Dermis blood vessel endothelial cell (primary cell): ENCODE measurements at regions not wholly inside any gene's neighbourhood (a gene's known extent, or its start where the extent isn't known, plus 50 kb on each side); places are given as distances from the start of the nearest gene placed in this dataset.
A peak's percentile ranks its signal among the peaks of the same experiment; 100 is the strongest.

Experiments
- DNase-seq: peaks from one replicate; pipeline ENCODE4 v3.0.0; 2010

DNA sequence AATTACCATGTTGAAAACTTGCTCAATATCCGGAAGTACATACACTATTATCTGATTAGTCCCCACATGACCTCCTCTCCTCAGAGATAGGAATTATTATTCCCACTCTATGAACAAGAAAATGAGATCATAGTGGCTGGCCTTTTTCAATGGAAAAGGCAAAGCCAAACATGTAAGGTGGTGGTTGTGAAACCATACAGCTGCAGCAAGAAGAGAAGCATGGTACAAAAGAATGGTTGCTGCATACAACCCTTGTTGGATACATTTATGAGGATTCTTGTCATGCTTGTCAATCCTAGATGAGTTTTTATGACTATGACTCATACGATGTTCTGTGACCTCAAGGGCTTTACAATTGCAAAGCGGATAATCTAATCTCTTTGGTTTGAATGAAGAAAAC lies 514.7 kb downstream of the PLPP3 start:
- DNase-seq = no peak

DNA sequence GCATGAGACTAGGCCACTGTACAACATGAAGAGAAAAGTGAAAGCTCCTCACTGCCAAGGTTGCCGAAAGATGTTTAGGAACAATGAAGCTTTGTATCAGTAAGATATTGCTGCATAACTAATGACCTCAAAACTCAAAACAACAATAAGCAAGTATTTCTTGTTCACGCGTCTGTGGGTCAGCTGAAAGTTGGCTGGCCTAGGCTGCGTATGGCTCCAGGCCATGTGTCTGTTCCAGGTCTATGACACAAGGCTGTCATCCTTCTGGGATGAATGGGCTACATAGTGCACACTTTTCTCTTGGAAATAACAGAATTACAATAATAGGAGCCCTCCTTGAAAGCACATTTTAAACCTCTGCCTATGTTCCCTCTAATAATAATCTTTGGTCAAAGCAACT lies 515.9 kb downstream of the PLPP3 start:
- no peak for DNase-seq

GRCh38 chr1:56062625-56063024 lies 516.7 kb downstream of the PLPP3 start:
- DNase-seq = no peak

DNA sequence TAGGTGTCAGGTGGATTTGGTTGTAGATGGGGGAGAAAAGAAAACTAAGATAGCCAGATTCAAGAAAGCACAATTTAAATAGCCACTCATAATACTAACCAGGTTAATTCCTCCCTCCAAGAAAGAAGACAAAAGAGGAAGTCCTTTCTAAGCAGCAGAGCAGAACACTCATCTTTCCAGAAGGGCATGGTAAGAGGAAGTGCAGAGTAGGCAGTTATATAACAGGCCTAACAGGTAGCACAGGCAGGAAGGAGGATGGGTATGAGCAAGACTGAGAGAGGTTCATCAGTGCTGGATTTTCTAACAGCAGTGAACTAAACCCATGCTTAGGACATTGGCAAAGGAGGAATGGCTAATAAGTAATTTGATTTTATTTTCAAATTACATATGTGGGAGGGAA lies 517.5 kb downstream of the PLPP3 start:
- no peak for DNase-seq

- DNase-seq = no peak
Measured at GRCh38 chr1:56060906-56061305, 518.5 kb downstream of the PLPP3 start.

DNA sequence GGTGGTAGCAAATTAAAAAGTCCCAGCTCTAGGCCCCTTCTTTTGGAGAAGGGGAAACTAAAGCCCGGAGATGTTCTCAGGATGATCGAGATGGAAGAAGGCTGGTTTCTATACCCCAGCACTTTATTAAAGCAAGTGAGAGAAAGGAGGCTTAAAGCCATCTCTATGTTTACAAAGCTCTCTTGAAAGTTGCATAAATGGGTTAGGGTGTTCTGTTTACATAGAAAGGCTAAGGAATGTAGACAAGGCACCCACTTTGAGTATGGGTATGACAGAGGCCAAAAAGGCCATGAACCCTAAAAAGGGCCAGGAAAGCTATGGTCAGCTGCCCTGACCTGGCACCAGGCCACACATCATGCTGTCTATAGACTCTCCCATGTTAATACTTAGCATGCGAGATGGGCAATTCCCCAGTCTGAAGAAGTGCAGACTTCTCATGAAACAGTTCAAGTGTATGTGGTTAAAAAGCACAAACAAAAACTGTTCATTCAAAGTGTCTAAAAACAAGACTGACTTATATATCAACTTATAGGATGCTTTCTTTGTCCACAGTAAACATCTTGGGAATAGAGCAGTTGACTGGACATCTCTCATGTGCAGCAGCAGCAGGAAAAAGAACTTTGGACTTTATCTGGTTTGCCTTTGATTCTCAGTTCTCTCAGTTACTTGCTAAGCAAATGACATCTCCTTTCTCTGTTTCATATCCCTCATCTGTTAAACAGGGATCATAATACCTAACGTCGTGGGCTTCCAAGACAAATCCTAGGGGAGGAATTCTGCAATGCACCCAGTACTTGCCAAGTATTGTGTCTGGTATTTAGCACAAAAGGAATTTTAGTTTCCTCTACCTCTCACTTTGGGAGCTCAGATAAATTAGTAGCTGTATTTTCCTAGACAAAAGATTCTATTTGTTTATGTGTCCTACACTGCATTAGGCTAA lies 521.6 kb downstream of the PLPP3 start:
- DNase-seq = no peak

GRCh38 chr1:56056438-56057287 lies 522.7 kb downstream of the PLPP3 start:
- peak; percentile 34 for DNase-seq

DNA sequence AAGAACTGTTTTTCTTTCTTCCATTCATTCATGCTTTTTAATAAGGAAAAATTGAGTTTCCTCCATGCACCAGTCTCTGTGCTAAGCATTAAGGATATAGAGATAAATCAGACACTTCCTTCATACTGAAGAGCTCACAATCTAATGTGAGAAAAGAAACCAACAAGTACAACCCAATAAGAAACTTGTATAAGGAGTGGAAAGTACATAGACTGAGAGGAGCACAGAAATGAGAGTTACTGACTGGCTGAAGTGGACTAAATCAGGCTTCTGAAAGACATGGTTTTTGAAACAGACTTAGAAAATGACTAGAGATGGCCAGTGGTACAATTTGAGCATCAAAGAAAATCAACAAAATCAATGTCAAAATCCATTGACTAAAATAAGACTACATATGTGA lies 524.4 kb downstream of the PLPP3 start:
- DNase-seq = no peak

GRCh38 chr1:56052041-56052440 lies 527.3 kb downstream of the PLPP3 start:
- no peak for DNase-seq

GRCh38 chr1:56050911-56051310 lies 528.5 kb downstream of the PLPP3 start:
- no peak for DNase-seq

GRCh38 chr1:56045477-56045876 lies 533.9 kb downstream of the PLPP3 start:
- DNase-seq = no peak

GRCh38 chr1:56045062-56045461 lies 534.3 kb downstream of the PLPP3 start:
- DNase-seq = no peak

DNA sequence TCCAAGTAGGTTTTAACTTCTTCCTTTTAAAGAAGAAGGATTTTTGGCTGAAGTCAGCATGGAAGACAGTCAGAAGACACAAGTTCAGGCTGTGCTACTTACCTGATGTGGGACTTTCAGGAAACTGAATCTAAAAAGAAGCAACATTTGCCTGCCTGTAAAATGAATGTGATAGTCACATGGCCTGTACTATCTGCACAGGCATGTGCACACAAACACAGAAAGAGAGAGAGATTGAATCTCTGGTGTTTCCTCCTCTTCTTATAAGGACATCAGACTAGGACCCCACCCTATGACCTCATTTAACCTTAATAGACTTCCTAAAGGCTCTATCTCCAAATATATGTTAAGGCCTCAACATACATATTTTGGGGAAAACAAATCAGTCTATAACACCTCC lies 542.9 kb downstream of the PLPP3 start:
- no peak for DNase-seq

- peak; percentile 23 for DNase-seq
Measured at GRCh38 chr1:56034847-56035481, 544.4 kb downstream of the PLPP3 start.

DNA sequence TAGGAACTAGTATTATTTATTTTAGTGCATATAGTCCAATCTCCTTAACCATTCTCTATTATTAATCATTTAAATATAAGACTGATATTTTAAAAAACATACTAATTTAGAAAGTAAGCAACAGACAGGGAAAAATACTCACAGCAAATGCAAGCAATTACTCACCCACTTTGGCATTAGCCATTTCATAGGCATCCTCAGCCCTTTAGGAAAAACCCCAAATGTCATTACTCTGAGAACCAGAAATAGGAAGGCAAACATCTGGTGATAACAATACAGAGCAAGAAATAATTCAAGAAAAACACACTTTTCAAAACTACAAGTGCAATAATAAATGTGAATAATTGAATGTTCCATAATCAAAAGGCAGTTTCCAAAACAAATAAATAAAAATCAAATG lies 545.1 kb downstream of the PLPP3 start:
- no peak for DNase-seq

- no peak for DNase-seq
Measured at GRCh38 chr1:56033321-56034037, 545.9 kb downstream of the PLPP3 start.

DNA sequence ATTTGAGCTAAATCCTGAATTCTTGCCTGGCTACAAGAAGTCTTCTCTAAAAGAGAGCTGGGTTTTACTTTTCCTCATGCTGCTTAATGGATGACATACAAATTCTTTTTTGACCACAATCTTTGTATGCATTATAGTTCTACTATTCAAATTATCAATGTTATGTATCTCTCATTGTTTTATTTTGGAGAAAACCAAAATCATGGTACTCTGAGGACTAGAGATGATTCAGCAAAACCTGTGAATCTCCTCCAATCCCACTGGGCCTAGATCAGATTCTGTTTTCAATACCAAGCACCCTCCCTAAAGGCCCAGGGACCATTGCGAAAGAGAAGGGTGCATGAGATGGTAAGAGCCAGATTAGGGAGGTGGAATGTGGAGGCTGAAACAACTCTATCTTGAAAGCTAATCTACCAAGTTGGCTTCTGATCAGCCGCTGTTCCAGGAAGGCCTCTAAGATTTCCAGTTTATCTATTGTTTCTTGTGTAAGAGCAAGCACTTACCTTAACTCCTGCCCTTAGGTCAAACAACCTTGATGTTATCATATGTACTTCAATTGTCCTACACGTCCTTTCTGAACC lies 547.2 kb downstream of the PLPP3 start:
- no peak for DNase-seq

DNA sequence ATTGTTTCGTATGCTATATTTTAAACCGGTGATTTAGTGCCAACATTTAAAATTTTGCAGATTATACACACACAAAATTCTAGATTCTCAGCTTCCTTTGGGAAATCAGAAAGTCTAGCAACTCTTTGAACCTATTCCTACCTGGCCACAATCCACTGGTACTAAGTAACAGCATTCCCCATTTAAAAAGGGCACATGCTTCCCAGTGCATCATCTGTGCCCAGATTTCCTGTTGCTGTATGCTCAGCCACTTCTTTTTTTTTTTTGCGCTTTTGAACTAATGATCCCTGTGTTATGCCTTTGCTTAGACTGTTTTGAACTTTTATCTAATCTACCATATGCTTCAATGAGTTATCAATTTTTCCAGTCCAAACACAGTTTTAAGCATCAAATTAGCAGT lies 548.4 kb downstream of the PLPP3 start:
- DNase-seq = peak; percentile 8

DNA sequence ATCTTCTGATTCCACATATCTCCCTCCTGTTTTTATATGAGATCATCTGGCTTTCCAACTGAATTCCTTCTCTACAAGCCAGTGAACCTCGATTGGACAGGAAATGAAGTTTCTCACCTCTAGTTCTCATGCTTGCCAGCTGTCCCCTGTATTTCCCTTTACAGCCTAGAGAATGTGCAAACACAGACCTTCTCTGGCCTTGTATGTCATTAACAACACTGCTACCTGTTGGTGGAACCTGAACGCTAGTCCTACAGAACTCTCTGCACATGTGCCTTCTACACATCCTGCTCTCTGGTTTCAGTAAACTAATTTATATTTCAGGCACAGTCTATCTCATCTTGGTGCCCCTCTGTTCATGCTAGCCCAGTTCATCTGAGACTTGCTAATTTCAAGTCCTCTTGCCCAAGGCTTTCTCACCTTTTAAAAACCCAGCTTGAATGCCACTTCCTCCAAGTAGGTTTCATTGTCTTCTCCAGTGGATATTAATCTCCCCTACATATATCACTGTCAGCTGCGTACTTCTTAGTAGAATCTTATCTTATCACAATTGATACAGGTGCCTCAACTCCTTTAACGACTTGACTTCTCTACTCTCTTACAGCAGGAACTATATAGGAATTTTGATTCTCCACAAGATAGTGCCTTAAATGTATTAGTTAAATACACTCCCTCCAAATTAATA lies 549.9 kb downstream of the PLPP3 start:
- no peak for DNase-seq

DNA sequence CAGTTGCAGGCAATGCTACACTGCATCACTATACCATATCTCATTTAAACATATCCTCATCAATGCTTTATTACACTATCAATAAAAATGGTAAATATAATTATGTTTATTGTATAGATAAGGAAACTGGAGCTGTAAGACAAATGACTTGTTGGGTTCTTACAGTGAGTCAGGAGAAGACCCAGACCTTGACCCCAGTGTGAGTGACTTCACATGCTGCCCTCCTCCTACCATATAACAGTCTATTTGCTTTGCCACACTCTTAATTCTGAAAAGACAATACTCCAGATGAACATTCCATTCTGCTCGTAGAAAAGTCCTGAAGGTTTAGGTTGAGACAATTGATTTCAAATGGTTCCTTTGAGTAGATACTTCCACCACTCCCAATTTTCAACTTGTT lies 550.5 kb downstream of the PLPP3 start:
- no peak for DNase-seq

DNA sequence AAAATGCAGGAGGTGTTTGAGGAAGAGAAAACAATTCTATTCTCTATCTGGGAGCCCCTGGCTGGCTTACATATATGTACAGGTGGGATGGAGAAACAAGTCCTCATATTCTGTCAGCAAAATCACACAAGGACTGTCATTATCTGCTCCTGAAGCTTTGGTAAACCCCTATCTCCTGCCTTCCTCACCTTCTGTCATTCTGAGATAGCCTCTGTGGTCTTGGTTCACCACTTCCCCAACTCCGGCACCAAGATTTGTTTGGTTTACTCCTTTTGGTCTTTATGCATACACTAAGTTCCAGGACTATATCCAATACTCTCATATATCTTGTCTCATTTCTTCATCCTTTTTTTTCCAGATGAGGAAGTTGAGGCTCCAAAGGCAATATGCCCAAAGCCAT lies 551.1 kb downstream of the PLPP3 start:
- no peak for DNase-seq

DNA sequence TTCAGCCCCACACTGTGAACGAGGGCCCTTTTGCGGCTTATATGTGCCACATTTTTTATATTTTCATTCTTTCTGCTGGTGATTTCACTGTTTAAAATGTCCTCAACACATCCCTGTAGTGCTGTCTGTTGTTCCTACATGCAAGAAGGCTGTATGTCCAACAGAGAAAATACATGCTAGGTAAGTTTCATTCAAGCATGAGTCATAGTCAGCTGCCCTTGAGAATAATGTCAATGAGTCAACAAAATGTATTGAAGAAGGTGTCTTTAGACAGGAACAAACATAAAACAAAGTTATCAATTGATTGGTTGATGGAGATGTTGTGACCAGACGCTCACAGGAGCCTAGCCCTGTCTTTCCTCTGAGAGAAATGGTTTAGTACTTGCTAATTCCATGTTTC lies 553.4 kb downstream of the PLPP3 start:
- DNase-seq = no peak
